K562 (cell line): ENCODE measurements at regions not wholly inside any gene's neighbourhood (a gene's known extent, or its start where the extent isn't known, plus 50 kb on each side); places are given as distances from the start of the nearest gene placed in this dataset.

ENCODE experiments used
- ATAC-seq: fragments of 200-7000 bp; cut with Tn5 transposase; 3 replicates; pipeline ENCODE4 v1.9.1; 2020; ENCODE audit warnings: moderate library complexity
- BruUV-seq: library from RNA; stranded (reverse); fragments of 400-500 nt; replicated peaks from 2 replicates; lab custom pipeline; 2021; lab: Mats Ljungman, UMichigan
- CTCF ChIA-PET: fragments of 300-600 bp; formaldehyde crosslinking; extraction: SDS; loops from one replicate; lab custom pipeline; 2021; ENCODE audit warnings: low intra/inter-chr PET ratio; lab: Yijun Ruan, JAX
- POLR2A ChIA-PET: fragments of 300-600, 350-650 bp; sonication (Branson Sonifier 250); formaldehyde crosslinking; extraction: SDS; loops from one replicate; lab custom pipeline; 2021; ENCODE audit warnings: antibody characterized with exemption, inconsistent platforms; lab: Yijun Ruan, JAX
- DNase-seq, 4 experiments: peaks; one replicate each; pipeline versions ENCODE4 v3.0.0 to v3.0.0-alpha.2; 2011 to 2018; ENCODE audit warnings: low spot score in 3 of 4, mixed read lengths in 3 of 4; ENCODE audit errors: extremely low read depth in 1 of 4
- FAIRE-seq: peaks from 2 replicates; lab custom pipeline; 2011; peaks lifted over from hg19 to GRCh38; lab: Jason Lieb, UNC
- H2AFZ ChIP-seq: 2 replicates; pipeline ENCODE4 v1.6.0; 2011; ENCODE audit warnings: low read depth, low read length, control low read depth, inconsistent platforms
- H3K27ac ChIP-seq: fragments of 200-600 bp; 3 replicates; pipeline ENCODE4 v1.8.0; 2011; ENCODE audit warnings: low read depth, mild to moderate bottlenecking, control low read depth, inconsistent platforms, low read length, moderate library complexity, mixed read lengths; ENCODE audit errors: extremely low read depth
- H3K27me3 ChIP-seq, 2 experiments: fragments of 300-600 bp in 1 of 2; 2 replicates in 1 of 2; 3 replicates in 1 of 2; pipeline versions ENCODE4 v1.6.0 to v1.8.0; 2011; ENCODE audit warnings: inconsistent platforms in 2 of 2, low read length in 2 of 2, mild to moderate bottlenecking in 1 of 2, mixed read lengths in 1 of 2, moderate library complexity in 1 of 2; ENCODE audit not compliant: control insufficient read depth in 2 of 2, insufficient read depth in 2 of 2
- H3K36me3 ChIP-seq: fragments of 300-600 bp; 3 replicates; pipeline ENCODE4 v1.8.0; 2011; ENCODE audit warnings: mild to moderate bottlenecking, low read length, inconsistent platforms; ENCODE audit not compliant: control insufficient read depth, insufficient read depth
- H3K4me1 ChIP-seq, 2 experiments: fragments of 200-600 bp in 1 of 2; replicated peaks in 1 of 2; 2 replicates in 1 of 2; 3 replicates in 1 of 2; pipeline versions ENCODE4 v1.5.1 to v1.8.0; 2011; ENCODE audit warnings: inconsistent platforms in 2 of 2, low read length in 2 of 2, mild to moderate bottlenecking in 1 of 2, mixed read lengths in 1 of 2, moderate library complexity in 1 of 2; ENCODE audit not compliant: control insufficient read depth in 2 of 2, insufficient read depth in 2 of 2
- H3K4me2 ChIP-seq: 2 replicates; pipeline ENCODE4 v1.6.1; 2011; ENCODE audit warnings: low read length, control low read depth, inconsistent platforms, mixed read lengths; ENCODE audit not compliant: insufficient read depth
- H3K4me3 ChIP-seq: fragments of 200-600 bp; sonication (generic), shearing (Covaris generic); 2 replicates; pipeline ENCODE4 v1.5.1; 2016; ENCODE audit warnings: control low read depth, inconsistent platforms
- H3K79me2 ChIP-seq: fragments of 200-600 bp; 3 replicates; pipeline ENCODE4 v1.8.0; 2011; ENCODE audit warnings: low read length, inconsistent platforms; ENCODE audit not compliant: control insufficient read depth, insufficient read depth
- H3K9ac ChIP-seq, 2 experiments: 2 replicates each; pipeline versions ENCODE4 v1.6.0 to v1.6.1; 2011; ENCODE audit warnings: low read depth in 2 of 2, low read length in 2 of 2, control low read depth in 1 of 2, inconsistent platforms in 1 of 2, mild to moderate bottlenecking in 1 of 2, mixed read lengths in 1 of 2; ENCODE audit not compliant: insufficient read depth in 1 of 2
- H3K9me1 ChIP-seq: one replicate; pipeline ENCODE4 v1.6.0; 2011; ENCODE audit warnings: inconsistent platforms, mild to moderate bottlenecking, low read length, moderate library complexity; ENCODE audit not compliant: control insufficient read depth, insufficient read depth
- H3K9me3 ChIP-seq: replicated peaks from 2 replicates; pipeline ENCODE4 v1.5.1; 2011; ENCODE audit warnings: low read depth, low read length, inconsistent platforms; ENCODE audit not compliant: control insufficient read depth, insufficient read depth
- H4K20me1 ChIP-seq: replicated peaks from 2 replicates; pipeline ENCODE4 v1.6.1; 2011; ENCODE audit warnings: low read length, inconsistent platforms, mixed read lengths; ENCODE audit not compliant: control insufficient read depth, insufficient read depth
- ATF1 ChIP-seq, 2 experiments: fragments of 450-650 bp in 1 of 2; IDR thresholded peaks; 2 replicates each; pipeline ENCODE4 v1.6.1; 2016; ENCODE audit warnings: missing compliant biosample characterization in 1 of 2, missing genetic modification characterization in 1 of 2
- CBX2 ChIP-seq: fragments of 200-600 bp; sonication (generic); IDR thresholded peaks from one replicate; pipeline ENCODE4 v1.6.1; 2012; ENCODE audit warnings: mild to moderate bottlenecking, low read length, inconsistent platforms; ENCODE audit not compliant: insufficient read depth, poor library complexity, severe bottlenecking
- SMAD2 ChIP-seq: fragments of 150-350 bp; IDR thresholded peaks from 2 replicates; pipeline ENCODE4 v1.6.1; 2014; ENCODE audit warnings: low read depth, mild to moderate bottlenecking, low read length
- WGBS: fragments of 100-300 bp; shearing (Covaris generic); methylation state at CpG from one replicate; pipeline ENCODE4 v1.1.6; 2016; ENCODE audit warnings: low coverage, mixed read lengths; ENCODE audit not compliant: insufficient coverage; ENCODE audit errors: missing lambda C conversion rate; 5-methylcytosine and 5-hydroxymethylcytosine counted together
- in situ Hi-C: fragments of 300-500 bp; cut with MboI; formaldehyde crosslinking; loops from 4 replicates; pipeline ENCODE4 v1.15.0; 2018; ENCODE audit warnings: inconsistent platforms, mixed read lengths
- intact Hi-C: fragments of 100-400 bp; cut with micrococcal nuclease; formaldehyde crosslinking; loops from 2 replicates; pipeline ENCODE4 v1.14.2; 2022
- TF ChIP-seq, protein P1 (sequence below): fragments of 200-600 bp; sonication (generic); IDR thresholded peaks from one replicate; pipeline ENCODE4 v1.6.1; 2012; ENCODE audit warnings: mild to moderate bottlenecking, low read depth, low read length, inconsistent platforms
- TF ChIP-seq, protein P2 (sequence below): fragments of 450-650 bp; IDR thresholded peaks from 2 replicates; pipeline ENCODE4 v1.6.1; 2016; ENCODE audit warnings: antibody characterized with exemption
- TF ChIP-seq, protein P3 (sequence below): fragments of 450-650 bp; IDR thresholded peaks from 2 replicates; pipeline ENCODE4 v1.6.1; 2016; ENCODE audit warnings: missing biosample characterization, missing genetic modification characterization
- TF ChIP-seq, protein P4 (sequence below): fragments of 450-650 bp; formaldehyde crosslinking; conservative IDR thresholded peaks from 2 replicates; pipeline ENCODE4 v1.4.0; 2022; ENCODE audit warnings: mild to moderate bottlenecking, missing genetic modification characterization

DNA sequence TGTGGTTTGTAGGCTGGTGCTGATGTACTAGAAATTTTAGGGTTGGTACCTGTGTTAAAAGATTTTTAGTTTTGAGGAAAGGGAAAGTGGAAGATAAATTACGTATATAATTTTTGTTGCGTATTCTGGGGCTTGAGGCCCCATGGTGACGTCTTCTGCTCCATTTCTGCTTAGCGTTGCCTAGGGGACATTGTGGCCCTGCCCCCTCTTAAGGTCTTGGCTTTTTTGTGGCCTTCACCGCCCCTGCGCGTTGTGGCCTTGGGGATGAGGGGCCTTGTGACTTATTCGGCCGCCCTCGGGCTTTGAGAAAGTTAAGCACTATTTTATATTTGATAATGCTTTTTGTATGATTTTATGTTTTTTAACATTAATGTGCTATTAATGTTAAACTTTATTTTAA lies 182.0 kb downstream of the KLF13 start:
- Histone ChIP-seq H3K4me2 (no peak overlapping the region), H2AFZ (no peak overlapping the region), H3K36me3 (no peaks in the 10 kb centered on the region), H3K9ac (no peak overlapping the region), H3K9me1 (no peaks in the 10 kb centered on the region), H3K4me3 (no peak overlapping the region), H3K27me3 (peaks cover 0 to 5% of the 10 kb centered on the region in 2 experiments; a peak in 1 of 5 replicates), H3K4me1 (no peaks in the 10 kb centered on the region), H4K20me1 (no peaks in the 10 kb centered on the region), H3K9me3 (no peaks in the 10 kb centered on the region), H3K27ac (no peak overlapping the region), H3K79me2 (no peaks in the 10 kb centered on the region)
- FAIRE-seq, result no peak
- 24% methylated on average over 10 of the region's 10 CpGs for WGBS
- POLR2A ChIA-PET, result no interaction called here
- ATAC-seq, result no peak
- CTCF ChIA-PET, result no interaction called here
- no TSS peak for BruUV-seq
- DNase-seq, result no peak
- intact Hi-C loops, result no loop called here
- in situ Hi-C loops, result no loop called here
- TF ChIP-seq, protein P1, sequence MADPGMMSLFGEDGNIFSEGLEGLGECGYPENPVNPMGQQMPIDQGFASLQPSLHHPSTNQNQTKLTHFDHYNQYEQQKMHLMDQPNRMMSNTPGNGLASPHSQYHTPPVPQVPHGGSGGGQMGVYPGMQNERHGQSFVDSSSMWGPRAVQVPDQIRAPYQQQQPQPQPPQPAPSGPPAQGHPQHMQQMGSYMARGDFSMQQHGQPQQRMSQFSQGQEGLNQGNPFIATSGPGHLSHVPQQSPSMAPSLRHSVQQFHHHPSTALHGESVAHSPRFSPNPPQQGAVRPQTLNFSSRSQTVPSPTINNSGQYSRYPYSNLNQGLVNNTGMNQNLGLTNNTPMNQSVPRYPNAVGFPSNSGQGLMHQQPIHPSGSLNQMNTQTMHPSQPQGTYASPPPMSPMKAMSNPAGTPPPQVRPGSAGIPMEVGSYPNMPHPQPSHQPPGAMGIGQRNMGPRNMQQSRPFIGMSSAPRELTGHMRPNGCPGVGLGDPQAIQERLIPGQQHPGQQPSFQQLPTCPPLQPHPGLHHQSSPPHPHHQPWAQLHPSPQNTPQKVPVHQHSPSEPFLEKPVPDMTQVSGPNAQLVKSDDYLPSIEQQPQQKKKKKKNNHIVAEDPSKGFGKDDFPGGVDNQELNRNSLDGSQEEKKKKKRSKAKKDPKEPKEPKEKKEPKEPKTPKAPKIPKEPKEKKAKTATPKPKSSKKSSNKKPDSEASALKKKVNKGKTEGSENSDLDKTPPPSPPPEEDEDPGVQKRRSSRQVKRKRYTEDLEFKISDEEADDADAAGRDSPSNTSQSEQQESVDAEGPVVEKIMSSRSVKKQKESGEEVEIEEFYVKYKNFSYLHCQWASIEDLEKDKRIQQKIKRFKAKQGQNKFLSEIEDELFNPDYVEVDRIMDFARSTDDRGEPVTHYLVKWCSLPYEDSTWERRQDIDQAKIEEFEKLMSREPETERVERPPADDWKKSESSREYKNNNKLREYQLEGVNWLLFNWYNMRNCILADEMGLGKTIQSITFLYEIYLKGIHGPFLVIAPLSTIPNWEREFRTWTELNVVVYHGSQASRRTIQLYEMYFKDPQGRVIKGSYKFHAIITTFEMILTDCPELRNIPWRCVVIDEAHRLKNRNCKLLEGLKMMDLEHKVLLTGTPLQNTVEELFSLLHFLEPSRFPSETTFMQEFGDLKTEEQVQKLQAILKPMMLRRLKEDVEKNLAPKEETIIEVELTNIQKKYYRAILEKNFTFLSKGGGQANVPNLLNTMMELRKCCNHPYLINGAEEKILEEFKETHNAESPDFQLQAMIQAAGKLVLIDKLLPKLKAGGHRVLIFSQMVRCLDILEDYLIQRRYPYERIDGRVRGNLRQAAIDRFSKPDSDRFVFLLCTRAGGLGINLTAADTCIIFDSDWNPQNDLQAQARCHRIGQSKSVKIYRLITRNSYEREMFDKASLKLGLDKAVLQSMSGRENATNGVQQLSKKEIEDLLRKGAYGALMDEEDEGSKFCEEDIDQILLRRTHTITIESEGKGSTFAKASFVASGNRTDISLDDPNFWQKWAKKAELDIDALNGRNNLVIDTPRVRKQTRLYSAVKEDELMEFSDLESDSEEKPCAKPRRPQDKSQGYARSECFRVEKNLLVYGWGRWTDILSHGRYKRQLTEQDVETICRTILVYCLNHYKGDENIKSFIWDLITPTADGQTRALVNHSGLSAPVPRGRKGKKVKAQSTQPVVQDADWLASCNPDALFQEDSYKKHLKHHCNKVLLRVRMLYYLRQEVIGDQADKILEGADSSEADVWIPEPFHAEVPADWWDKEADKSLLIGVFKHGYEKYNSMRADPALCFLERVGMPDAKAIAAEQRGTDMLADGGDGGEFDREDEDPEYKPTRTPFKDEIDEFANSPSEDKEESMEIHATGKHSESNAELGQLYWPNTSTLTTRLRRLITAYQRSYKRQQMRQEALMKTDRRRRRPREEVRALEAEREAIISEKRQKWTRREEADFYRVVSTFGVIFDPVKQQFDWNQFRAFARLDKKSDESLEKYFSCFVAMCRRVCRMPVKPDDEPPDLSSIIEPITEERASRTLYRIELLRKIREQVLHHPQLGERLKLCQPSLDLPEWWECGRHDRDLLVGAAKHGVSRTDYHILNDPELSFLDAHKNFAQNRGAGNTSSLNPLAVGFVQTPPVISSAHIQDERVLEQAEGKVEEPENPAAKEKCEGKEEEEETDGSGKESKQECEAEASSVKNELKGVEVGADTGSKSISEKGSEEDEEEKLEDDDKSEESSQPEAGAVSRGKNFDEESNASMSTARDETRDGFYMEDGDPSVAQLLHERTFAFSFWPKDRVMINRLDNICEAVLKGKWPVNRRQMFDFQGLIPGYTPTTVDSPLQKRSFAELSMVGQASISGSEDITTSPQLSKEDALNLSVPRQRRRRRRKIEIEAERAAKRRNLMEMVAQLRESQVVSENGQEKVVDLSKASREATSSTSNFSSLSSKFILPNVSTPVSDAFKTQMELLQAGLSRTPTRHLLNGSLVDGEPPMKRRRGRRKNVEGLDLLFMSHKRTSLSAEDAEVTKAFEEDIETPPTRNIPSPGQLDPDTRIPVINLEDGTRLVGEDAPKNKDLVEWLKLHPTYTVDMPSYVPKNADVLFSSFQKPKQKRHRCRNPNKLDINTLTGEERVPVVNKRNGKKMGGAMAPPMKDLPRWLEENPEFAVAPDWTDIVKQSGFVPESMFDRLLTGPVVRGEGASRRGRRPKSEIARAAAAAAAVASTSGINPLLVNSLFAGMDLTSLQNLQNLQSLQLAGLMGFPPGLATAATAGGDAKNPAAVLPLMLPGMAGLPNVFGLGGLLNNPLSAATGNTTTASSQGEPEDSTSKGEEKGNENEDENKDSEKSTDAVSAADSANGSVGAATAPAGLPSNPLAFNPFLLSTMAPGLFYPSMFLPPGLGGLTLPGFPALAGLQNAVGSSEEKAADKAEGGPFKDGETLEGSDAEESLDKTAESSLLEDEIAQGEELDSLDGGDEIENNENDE, result no peak
- TF ChIP-seq SMAD2, result no peak
- TF ChIP-seq CBX2, result no peak
- TF ChIP-seq, protein P2, sequence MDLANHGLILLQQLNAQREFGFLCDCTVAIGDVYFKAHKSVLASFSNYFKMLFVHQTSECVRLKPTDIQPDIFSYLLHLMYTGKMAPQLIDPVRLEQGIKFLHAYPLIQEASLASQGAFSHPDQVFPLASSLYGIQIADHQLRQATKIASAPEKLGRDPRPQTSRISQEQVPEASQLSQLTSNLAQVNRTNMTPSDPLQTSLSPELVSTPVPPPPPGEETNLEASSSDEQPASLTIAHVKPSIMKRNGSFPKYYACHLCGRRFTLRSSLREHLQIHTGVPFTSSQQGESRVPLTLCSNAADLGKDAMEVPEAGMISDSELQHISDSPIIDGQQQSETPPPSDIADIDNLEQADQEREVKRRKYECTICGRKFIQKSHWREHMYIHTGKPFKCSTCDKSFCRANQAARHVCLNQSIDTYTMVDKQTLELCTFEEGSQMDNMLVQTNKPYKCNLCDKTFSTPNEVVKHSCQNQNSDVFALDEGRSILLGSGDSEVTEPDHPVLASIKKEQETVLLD, result no peak
- no peak for TF ChIP-seq ATF1 (CRISPR knock-in tag; IDR thresholded peaks at IDR 0.05)
- no peak for TF ChIP-seq ATF1 (tag; IDR thresholded peaks at IDR 0.05)
- TF ChIP-seq, protein P3, sequence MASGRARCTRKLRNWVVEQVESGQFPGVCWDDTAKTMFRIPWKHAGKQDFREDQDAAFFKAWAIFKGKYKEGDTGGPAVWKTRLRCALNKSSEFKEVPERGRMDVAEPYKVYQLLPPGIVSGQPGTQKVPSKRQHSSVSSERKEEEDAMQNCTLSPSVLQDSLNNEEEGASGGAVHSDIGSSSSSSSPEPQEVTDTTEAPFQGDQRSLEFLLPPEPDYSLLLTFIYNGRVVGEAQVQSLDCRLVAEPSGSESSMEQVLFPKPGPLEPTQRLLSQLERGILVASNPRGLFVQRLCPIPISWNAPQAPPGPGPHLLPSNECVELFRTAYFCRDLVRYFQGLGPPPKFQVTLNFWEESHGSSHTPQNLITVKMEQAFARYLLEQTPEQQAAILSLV (tag), result no peak
- TF ChIP-seq, protein P4, sequence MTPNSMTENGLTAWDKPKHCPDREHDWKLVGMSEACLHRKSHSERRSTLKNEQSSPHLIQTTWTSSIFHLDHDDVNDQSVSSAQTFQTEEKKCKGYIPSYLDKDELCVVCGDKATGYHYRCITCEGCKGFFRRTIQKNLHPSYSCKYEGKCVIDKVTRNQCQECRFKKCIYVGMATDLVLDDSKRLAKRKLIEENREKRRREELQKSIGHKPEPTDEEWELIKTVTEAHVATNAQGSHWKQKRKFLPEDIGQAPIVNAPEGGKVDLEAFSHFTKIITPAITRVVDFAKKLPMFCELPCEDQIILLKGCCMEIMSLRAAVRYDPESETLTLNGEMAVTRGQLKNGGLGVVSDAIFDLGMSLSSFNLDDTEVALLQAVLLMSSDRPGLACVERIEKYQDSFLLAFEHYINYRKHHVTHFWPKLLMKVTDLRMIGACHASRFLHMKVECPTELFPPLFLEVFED (CRISPR knock-in tag), result no peak
